ENCODE measurements at regions not wholly inside any gene's neighbourhood (a gene's known extent, or its start where the extent isn't known, plus 50 kb on each side); places are given as distances from the start of the nearest gene placed in this dataset.

DNA sequence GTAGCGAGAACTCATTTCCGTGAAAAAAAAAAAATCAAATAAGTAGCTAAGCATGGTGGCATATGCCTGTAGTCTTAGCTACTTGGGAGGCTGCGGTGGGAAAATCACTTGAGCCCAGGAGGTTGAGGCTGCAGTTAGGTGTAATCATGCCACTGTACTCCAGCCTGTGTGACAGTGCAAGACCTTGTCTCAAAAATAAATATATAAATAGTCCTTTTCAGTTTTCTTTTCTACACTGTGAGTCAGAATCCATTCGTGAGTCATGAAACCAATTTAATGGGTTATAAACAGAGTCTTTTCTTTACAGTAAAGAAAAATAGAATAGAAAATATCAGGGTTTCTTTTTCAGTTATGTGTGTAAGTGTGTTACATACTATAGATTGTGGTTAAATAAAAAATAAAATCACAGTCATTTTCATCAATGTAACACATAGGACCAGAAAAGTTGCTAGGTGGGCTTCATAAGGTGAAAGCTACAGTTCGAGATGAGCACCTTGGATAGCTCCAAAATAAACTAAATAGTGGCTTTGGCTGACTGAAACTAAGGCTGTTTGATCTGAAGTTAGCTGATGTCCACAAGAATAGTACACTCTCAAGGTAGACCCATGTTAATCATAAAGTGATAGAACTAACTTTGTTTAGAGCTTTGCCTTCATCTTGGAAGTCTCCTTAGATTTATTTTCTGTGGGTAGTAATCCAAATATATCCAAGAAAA, 781.1 kb downstream of the GATA3 start:
- no peak for TF ChIP-seq TOX (CRISPR knock-in tag; IDR thresholded peaks at IDR 0.05; ENCODE audit: borderline replicate concordance)
- no peak for TF ChIP-seq GLIS3 (CRISPR knock-in tag; IDR thresholded peaks at IDR 0.05)
- TF ChIP-seq, protein P1, sequence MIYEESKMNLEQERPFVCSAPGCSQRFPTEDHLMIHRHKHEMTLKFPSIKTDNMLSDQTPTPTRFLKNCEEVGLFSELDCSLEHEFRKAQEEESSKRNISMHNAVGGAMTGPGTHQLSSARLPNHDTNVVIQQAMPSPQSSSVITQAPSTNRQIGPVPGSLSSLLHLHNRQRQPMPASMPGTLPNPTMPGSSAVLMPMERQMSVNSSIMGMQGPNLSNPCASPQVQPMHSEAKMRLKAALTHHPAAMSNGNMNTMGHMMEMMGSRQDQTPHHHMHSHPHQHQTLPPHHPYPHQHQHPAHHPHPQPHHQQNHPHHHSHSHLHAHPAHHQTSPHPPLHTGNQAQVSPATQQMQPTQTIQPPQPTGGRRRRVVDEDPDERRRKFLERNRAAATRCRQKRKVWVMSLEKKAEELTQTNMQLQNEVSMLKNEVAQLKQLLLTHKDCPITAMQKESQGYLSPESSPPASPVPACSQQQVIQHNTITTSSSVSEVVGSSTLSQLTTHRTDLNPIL (CRISPR knock-in tag; IDR thresholded peaks at IDR 0.05; ENCODE audit: low read depth), result no peak
- no peak for TF ChIP-seq ESRRG (CRISPR knock-in tag; IDR thresholded peaks at IDR 0.05)
- no peak for TF ChIP-seq ZNF70 (CRISPR knock-in tag; IDR thresholded peaks at IDR 0.05)
- no peak for TF ChIP-seq SNAI2 (CRISPR knock-in tag; IDR thresholded peaks at IDR 0.05)
- TF ChIP-seq, protein P2, sequence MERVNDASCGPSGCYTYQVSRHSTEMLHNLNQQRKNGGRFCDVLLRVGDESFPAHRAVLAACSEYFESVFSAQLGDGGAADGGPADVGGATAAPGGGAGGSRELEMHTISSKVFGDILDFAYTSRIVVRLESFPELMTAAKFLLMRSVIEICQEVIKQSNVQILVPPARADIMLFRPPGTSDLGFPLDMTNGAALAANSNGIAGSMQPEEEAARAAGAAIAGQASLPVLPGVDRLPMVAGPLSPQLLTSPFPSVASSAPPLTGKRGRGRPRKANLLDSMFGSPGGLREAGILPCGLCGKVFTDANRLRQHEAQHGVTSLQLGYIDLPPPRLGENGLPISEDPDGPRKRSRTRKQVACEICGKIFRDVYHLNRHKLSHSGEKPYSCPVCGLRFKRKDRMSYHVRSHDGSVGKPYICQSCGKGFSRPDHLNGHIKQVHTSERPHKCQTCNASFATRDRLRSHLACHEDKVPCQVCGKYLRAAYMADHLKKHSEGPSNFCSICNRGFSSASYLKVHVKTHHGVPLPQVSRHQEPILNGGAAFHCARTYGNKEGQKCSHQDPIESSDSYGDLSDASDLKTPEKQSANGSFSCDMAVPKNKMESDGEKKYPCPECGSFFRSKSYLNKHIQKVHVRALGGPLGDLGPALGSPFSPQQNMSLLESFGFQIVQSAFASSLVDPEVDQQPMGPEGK (CRISPR knock-in tag; IDR thresholded peaks at IDR 0.05; ENCODE audit: borderline replicate concordance), result no peak
- TF ChIP-seq, protein P3, sequence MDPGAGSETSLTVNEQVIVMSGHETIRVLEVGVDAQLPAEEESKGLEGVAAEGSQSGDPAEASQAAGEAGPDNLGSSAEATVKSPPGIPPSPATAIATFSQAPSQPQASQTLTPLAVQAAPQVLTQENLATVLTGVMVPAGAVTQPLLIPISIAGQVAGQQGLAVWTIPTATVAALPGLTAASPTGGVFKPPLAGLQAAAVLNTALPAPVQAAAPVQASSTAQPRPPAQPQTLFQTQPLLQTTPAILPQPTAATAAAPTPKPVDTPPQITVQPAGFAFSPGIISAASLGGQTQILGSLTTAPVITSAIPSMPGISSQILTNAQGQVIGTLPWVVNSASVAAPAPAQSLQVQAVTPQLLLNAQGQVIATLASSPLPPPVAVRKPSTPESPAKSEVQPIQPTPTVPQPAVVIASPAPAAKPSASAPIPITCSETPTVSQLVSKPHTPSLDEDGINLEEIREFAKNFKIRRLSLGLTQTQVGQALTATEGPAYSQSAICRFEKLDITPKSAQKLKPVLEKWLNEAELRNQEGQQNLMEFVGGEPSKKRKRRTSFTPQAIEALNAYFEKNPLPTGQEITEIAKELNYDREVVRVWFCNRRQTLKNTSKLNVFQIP (CRISPR knock-in tag; IDR thresholded peaks at IDR 0.05; ENCODE audit: borderline replicate concordance, low read depth), result no peak
- no peak for TF ChIP-seq CSDC2 (CRISPR knock-in tag; IDR thresholded peaks at IDR 0.05)
- no peak for TF ChIP-seq TCF4 (CRISPR knock-in tag; IDR thresholded peaks at IDR 0.05; ENCODE audit: borderline replicate concordance)
- no peak for TF ChIP-seq RARB (CRISPR knock-in tag; IDR thresholded peaks at IDR 0.05)
- TF ChIP-seq ZFP30 (CRISPR knock-in tag; IDR thresholded peaks at IDR 0.05), result no peak
- TF ChIP-seq ZNF565 (CRISPR knock-in tag; conservative IDR thresholded peaks at IDR 0.05; ENCODE audit: low read depth), result no peak
- ATAC-seq, result no peak

DNA sequence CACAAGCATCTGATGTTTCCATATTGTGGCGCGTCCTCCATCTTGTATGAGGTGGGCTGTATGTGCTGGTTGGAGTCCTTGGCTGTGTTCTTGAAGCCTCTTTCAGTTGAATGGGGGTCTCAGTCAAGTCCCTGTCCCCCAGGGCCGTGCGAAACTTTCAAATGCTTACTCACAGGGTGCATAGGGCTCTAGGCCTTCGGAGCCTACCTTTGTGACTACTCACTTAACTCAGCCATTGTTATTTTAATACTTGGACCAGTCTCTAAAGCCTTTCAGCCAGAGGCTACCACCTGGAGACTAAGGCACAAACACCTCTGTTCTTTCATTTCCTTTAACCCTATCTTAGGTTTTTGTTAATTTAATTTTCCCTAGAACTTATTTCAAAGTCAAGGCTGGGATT, 785.9 kb downstream of the GATA3 start:
- ATAC-seq, result no peak
- no peak for TF ChIP-seq ISL1 (CRISPR knock-in tag; IDR thresholded peaks at IDR 0.05)
- TF ChIP-seq, protein P1 (CRISPR knock-in tag; IDR thresholded peaks at IDR 0.05; ENCODE audit: low read depth), result no peak
- no peak for TF ChIP-seq GLIS3 (CRISPR knock-in tag; IDR thresholded peaks at IDR 0.05)
- TF ChIP-seq ZNF565 (CRISPR knock-in tag; conservative IDR thresholded peaks at IDR 0.05; ENCODE audit: low read depth), result no peak
- TF ChIP-seq ZFP3 (CRISPR knock-in tag; IDR thresholded peaks at IDR 0.05), result no peak
- no peak for TF ChIP-seq ZNF70 (CRISPR knock-in tag; IDR thresholded peaks at IDR 0.05)
- no peak for TF ChIP-seq ARNTL (CRISPR knock-in tag; IDR thresholded peaks at IDR 0.05; ENCODE audit: borderline replicate concordance, low read depth)
- no peak for TF ChIP-seq SNAI2 (CRISPR knock-in tag; IDR thresholded peaks at IDR 0.05)
- no peak for TF ChIP-seq ZC3H10 (CRISPR knock-in tag; IDR thresholded peaks at IDR 0.05)
- no peak for TF ChIP-seq ZNF8 (CRISPR knock-in tag; IDR thresholded peaks at IDR 0.05)
- TF ChIP-seq ESRRG (CRISPR knock-in tag; IDR thresholded peaks at IDR 0.05), result no peak
- TF ChIP-seq TCF4 (CRISPR knock-in tag; IDR thresholded peaks at IDR 0.05; ENCODE audit: borderline replicate concordance), result no peak
- no peak for TF ChIP-seq TOX (CRISPR knock-in tag; IDR thresholded peaks at IDR 0.05; ENCODE audit: borderline replicate concordance)
- TF ChIP-seq, protein P3 (CRISPR knock-in tag; IDR thresholded peaks at IDR 0.05; ENCODE audit: borderline replicate concordance, low read depth), result no peak

DNA sequence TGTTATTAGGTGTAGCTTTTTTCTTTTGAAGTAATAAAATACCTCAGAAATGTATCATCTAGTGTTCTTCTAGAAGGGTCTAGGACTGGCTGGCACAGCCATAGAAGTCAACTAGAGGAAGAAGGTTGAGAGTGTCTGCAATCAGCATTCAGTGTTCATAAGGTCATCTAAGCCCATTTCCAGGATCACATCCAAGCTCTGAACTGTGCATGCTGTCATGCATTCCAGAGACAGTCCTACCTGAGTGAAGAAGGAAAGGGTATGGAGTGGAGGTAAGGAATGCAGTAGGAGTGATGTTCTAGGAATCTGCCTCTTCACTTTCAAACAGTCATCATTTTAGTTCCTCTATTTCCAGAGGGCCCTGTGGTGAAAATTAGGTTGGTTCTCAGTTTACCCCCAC, 789.7 kb downstream of the GATA3 start:
- no peak for ATAC-seq
- TF ChIP-seq, protein P4, sequence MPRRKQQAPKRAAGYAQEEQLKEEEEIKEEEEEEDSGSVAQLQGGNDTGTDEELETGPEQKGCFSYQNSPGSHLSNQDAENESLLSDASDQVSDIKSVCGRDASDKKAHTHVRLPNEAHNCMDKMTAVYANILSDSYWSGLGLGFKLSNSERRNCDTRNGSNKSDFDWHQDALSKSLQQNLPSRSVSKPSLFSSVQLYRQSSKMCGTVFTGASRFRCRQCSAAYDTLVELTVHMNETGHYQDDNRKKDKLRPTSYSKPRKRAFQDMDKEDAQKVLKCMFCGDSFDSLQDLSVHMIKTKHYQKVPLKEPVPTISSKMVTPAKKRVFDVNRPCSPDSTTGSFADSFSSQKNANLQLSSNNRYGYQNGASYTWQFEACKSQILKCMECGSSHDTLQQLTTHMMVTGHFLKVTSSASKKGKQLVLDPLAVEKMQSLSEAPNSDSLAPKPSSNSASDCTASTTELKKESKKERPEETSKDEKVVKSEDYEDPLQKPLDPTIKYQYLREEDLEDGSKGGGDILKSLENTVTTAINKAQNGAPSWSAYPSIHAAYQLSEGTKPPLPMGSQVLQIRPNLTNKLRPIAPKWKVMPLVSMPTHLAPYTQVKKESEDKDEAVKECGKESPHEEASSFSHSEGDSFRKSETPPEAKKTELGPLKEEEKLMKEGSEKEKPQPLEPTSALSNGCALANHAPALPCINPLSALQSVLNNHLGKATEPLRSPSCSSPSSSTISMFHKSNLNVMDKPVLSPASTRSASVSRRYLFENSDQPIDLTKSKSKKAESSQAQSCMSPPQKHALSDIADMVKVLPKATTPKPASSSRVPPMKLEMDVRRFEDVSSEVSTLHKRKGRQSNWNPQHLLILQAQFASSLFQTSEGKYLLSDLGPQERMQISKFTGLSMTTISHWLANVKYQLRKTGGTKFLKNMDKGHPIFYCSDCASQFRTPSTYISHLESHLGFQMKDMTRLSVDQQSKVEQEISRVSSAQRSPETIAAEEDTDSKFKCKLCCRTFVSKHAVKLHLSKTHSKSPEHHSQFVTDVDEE (CRISPR knock-in tag; IDR thresholded peaks at IDR 0.05), result no peak
- TF ChIP-seq GLIS3 (CRISPR knock-in tag; IDR thresholded peaks at IDR 0.05) (no peak), TCF4 (CRISPR knock-in tag; IDR thresholded peaks at IDR 0.05; ENCODE audit: borderline replicate concordance) (no peak), TOX (CRISPR knock-in tag; IDR thresholded peaks at IDR 0.05; ENCODE audit: borderline replicate concordance) (no peak), ZFP3 (CRISPR knock-in tag; IDR thresholded peaks at IDR 0.05) (no peak)
- TF ChIP-seq, protein P3 (CRISPR knock-in tag; IDR thresholded peaks at IDR 0.05; ENCODE audit: borderline replicate concordance, low read depth), result no peak
